ENCODE measurements at regions not wholly inside any gene's neighbourhood (a gene's known extent, or its start where the extent isn't known, plus 50 kb on each side); places are given as distances from the start of the nearest gene placed in this dataset.

- TF ChIP-seq RBM15 (IDR thresholded peaks at IDR 0.05; ENCODE audit: insufficient read depth, low read length): no peak
- no peak for TF ChIP-seq POLR2AphosphoS2 (IDR thresholded peaks at IDR 0.05; ENCODE audit: low read length)
- no peak for TF ChIP-seq SAFB (IDR thresholded peaks at IDR 0.05; ENCODE audit: borderline replicate concordance, low read depth, low read length)
- TF ChIP-seq SRF (CRISPR knock-in tag; IDR thresholded peaks at IDR 0.05): peak in 1 of 2 experiments; percentile 50; a peak in 1 of 4 replicates
- peak; percentile 25; the same call in 1 of the 2 replicates for TF ChIP-seq AFF4 (CRISPR knock-in tag; IDR thresholded peaks at IDR 0.05)
- peak in 1 of 2 experiments; percentile 66; a peak in 1 of 4 replicates for TF ChIP-seq KDM4B (IDR thresholded peaks at IDR 0.05; ENCODE audit: borderline replicate concordance in 2 of 2, low read depth in 1 of 2)
- TF ChIP-seq GABPB1 (CRISPR knock-in tag; IDR thresholded peaks at IDR 0.05): peak; percentile 60
- TF ChIP-seq E2F6 (IDR thresholded peaks at IDR 0.05; ENCODE audit: borderline replicate concordance in 1 of 2, extremely low read depth in 1 of 2, insufficient read depth in 1 of 2, insufficient read length in 1 of 2, low read depth in 1 of 2, low read length in 1 of 2, poor library complexity in 1 of 2, severe bottlenecking in 1 of 2): peak; percentile 74 to 77
- TF ChIP-seq PPARD (CRISPR knock-in tag; IDR thresholded peaks at IDR 0.05): no peak
- TF ChIP-seq, protein P1, sequence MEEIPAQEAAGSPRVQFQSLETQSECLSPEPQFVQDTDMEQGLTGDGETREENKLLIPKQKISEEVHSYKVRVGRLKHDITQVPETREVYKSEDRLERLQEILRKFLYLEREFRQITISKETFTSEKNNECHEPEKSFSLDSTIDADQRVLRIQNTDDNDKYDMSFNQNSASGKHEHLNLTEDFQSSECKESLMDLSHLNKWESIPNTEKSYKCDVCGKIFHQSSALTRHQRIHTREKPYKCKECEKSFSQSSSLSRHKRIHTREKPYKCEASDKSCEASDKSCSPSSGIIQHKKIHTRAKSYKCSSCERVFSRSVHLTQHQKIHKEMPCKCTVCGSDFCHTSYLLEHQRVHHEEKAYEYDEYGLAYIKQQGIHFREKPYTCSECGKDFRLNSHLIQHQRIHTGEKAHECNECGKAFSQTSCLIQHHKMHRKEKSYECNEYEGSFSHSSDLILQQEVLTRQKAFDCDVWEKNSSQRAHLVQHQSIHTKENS (CRISPR knock-in tag; IDR thresholded peaks at IDR 0.05): no peak
- TF ChIP-seq ZBTB11 (CRISPR knock-in tag; IDR thresholded peaks at IDR 0.05): peak in 2 of 3 experiments; percentile 23 to 47; a peak in 2 of 6 replicates
- no peak; the same call in 1 of the 2 replicates for TF ChIP-seq ZNF766 (CRISPR knock-in tag; conservative IDR thresholded peaks at IDR 0.05)
- no peak for TF ChIP-seq ZNF274 (IDR thresholded peaks at IDR 0.05; ENCODE audit: borderline replicate concordance, low read depth, low read length)
- TF ChIP-seq BACH1 (tag; IDR thresholded peaks at IDR 0.05): no peak
- TF ChIP-seq TOE1 (IDR thresholded peaks at IDR 0.05; ENCODE audit: borderline replicate concordance): no peak
- TF ChIP-seq TOE1 (CRISPR knock-in tag; IDR thresholded peaks at IDR 0.05; ENCODE audit: borderline replicate concordance, low read depth): no peak
Measured at GRCh38 chr2:144331674-144332355, 188.1 kb downstream of the ZEB2 start (continued).
